ENCODE measurements at regions not wholly inside any gene's neighbourhood (a gene's known extent, or its start where the extent isn't known, plus 50 kb on each side); places are given as distances from the start of the nearest gene placed in this dataset.

DNA sequence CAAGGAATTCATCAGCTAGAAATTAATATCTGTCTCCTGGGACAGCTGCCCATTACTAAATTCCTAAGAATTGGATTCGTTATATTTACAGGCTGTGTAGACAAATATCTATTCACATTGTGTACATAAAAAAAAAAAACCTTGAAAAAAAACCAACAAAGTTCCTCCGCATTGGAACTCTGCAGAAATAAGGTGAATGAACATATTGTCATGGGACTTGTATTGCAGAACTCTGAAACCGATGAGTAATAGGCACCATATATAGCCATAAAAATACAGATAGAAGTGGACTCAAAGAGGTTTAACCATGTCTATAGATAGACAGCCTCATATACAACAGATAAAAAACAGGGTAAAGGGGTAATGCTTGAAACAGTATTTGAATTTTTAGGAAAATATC lies 909.9 kb upstream of the CHAC2 start:
- TF ChIP-seq POLR2AphosphoS5 (IDR thresholded peaks at IDR 0.05; ENCODE audit: low read depth, low read length) (no peak), FOXP2 (optimal IDR thresholded peaks at IDR 0.05; ENCODE audit: borderline replicate concordance, extremely low read depth, extremely low read length, insufficient read depth) (no peak), TAF1 (IDR thresholded peaks at IDR 0.05; ENCODE audit: borderline replicate concordance, insufficient read depth, low read length) (no peak), SIN3A (IDR thresholded peaks at IDR 0.05; ENCODE audit: borderline replicate concordance, insufficient read depth, low read length) (no peak)
- TF ChIP-seq, protein P1, sequence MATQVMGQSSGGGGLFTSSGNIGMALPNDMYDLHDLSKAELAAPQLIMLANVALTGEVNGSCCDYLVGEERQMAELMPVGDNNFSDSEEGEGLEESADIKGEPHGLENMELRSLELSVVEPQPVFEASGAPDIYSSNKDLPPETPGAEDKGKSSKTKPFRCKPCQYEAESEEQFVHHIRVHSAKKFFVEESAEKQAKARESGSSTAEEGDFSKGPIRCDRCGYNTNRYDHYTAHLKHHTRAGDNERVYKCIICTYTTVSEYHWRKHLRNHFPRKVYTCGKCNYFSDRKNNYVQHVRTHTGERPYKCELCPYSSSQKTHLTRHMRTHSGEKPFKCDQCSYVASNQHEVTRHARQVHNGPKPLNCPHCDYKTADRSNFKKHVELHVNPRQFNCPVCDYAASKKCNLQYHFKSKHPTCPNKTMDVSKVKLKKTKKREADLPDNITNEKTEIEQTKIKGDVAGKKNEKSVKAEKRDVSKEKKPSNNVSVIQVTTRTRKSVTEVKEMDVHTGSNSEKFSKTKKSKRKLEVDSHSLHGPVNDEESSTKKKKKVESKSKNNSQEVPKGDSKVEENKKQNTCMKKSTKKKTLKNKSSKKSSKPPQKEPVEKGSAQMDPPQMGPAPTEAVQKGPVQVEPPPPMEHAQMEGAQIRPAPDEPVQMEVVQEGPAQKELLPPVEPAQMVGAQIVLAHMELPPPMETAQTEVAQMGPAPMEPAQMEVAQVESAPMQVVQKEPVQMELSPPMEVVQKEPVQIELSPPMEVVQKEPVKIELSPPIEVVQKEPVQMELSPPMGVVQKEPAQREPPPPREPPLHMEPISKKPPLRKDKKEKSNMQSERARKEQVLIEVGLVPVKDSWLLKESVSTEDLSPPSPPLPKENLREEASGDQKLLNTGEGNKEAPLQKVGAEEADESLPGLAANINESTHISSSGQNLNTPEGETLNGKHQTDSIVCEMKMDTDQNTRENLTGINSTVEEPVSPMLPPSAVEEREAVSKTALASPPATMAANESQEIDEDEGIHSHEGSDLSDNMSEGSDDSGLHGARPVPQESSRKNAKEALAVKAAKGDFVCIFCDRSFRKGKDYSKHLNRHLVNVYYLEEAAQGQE (IDR thresholded peaks at IDR 0.05; ENCODE audit: insufficient read depth in 1 of 2, low read depth in 2 of 2, low read length in 2 of 2) = no peak

DNA sequence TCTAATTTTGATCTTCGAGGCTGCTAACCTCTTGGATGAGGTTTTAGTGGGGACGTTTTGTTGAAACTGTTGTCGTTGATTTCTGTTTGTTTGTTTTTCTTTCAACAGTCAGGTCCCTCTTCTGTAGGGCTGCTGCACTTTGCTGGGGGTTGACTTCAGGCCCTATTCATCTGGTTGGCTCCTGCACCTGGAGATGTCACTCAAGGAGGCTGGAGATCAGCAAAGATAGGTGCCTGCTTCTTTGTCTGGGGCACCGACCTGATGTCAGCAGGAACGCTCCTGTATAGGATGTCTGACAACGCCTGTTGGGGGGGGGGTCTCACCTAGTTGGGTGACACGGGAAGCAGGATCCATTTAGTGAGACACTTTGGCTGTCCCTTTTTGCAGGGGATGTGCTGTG lies 915.6 kb upstream of the CHAC2 start:
- TF ChIP-seq FOXP2 (optimal IDR thresholded peaks at IDR 0.05; ENCODE audit: borderline replicate concordance, extremely low read depth, extremely low read length, insufficient read depth) (no peak), SIN3A (IDR thresholded peaks at IDR 0.05; ENCODE audit: borderline replicate concordance, insufficient read depth, low read length) (no peak), TAF1 (IDR thresholded peaks at IDR 0.05; ENCODE audit: borderline replicate concordance, insufficient read depth, low read length) (no peak), POLR2AphosphoS5 (IDR thresholded peaks at IDR 0.05; ENCODE audit: low read depth, low read length) (no peak)
- TF ChIP-seq, protein P1 (IDR thresholded peaks at IDR 0.05; ENCODE audit: insufficient read depth in 1 of 2, low read depth in 2 of 2, low read length in 2 of 2) = no peak

DNA sequence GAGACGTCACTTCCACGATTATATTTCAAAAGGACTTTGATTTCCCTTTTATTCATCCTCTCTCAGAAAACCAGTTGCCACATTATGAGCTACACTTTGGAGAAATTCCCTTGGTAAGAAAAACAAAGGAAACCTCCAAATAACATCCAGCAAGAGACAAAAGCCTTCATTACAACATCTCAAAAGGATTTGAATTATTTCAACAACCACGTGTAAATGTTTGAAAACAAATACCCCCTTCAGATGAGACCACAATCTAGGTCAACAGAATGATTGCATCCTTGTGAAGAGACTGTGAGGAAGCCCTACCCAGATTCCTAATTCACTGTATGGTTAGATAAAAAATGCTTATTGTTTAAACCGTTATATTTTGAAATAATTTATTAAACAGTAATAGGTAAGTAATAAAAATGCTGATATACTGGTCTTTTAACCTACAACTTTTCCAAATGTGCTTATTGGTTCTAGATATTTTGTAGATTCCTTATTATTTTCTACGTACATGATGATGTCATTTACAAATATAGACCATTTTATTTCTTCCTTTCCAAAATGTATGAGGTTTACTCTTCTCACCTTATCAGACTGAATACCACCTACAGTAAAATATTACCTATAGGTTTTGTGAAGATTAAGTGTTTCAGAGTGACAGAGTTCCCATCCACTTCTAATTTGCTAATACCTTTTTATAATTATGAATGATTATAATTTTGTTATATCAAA lies 922.7 kb upstream of the CHAC2 start:
- TF ChIP-seq POLR2AphosphoS5 (IDR thresholded peaks at IDR 0.05; ENCODE audit: low read depth, low read length) (no peak), SIN3A (IDR thresholded peaks at IDR 0.05; ENCODE audit: borderline replicate concordance, insufficient read depth, low read length) (no peak), FOXP2 (optimal IDR thresholded peaks at IDR 0.05; ENCODE audit: borderline replicate concordance, extremely low read depth, extremely low read length, insufficient read depth) (no peak), TAF1 (IDR thresholded peaks at IDR 0.05; ENCODE audit: borderline replicate concordance, insufficient read depth, low read length) (no peak)
- TF ChIP-seq, protein P1 (IDR thresholded peaks at IDR 0.05; ENCODE audit: insufficient read depth in 1 of 2, low read depth in 2 of 2, low read length in 2 of 2) = no peak

DNA sequence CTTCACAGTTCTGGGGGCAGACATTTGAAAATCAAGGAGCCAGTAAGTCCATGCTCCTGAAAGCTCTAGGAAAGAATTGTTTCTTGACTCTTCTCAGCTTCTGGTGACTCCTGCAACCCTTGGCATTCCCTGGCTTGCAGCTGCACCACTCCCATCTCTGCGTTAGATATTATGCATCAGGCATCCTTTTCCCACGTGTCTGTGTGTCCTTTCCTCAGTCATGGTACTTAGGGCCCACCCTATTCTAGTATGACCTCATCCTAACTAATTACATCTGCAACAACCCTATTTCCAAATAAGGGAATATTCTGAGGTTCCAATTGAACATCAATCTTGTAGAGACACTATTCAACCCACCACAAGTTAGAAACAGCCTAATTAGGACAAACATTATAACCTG lies 931.7 kb upstream of the CHAC2 start:
- TF ChIP-seq FOXP2 (optimal IDR thresholded peaks at IDR 0.05; ENCODE audit: borderline replicate concordance, extremely low read depth, extremely low read length, insufficient read depth) (no peak), POLR2AphosphoS5 (IDR thresholded peaks at IDR 0.05; ENCODE audit: low read depth, low read length) (no peak), TAF1 (IDR thresholded peaks at IDR 0.05; ENCODE audit: borderline replicate concordance, insufficient read depth, low read length) (no peak), SIN3A (IDR thresholded peaks at IDR 0.05; ENCODE audit: borderline replicate concordance, insufficient read depth, low read length) (no peak)
- TF ChIP-seq, protein P1 (IDR thresholded peaks at IDR 0.05; ENCODE audit: insufficient read depth in 1 of 2, low read depth in 2 of 2, low read length in 2 of 2) = no peak

Data from PFSK-1 (cell line).